K562 (cell line): ENCODE measurements at regions not wholly inside any gene's neighbourhood (a gene's known extent, or its start where the extent isn't known, plus 50 kb on each side); places are given as distances from the start of the nearest gene placed in this dataset.

ENCODE experiments used
- EZH2 ChIP-seq: IDR thresholded peaks from 2 replicates; pipeline ENCODE4 v1.6.1; 2012; ENCODE audit warnings: low read depth, mild to moderate bottlenecking, inconsistent platforms, low read length, borderline replicate concordance
- GABPA ChIP-seq: fragments of 200-800 bp; sonication (Bioruptor generic); conservative IDR thresholded peaks from 2 replicates; pipeline ENCODE4 v1.6.1; 2016; ENCODE audit warnings: low read depth, missing genetic modification characterization, missing compliant biosample characterization
- ILF3 ChIP-seq: fragments of 450-650 bp; IDR thresholded peaks from 2 replicates; pipeline ENCODE4 v1.6.1; 2018; ENCODE audit warnings: antibody characterized with exemption, mild to moderate bottlenecking, moderate library complexity, borderline replicate concordance
- MEF2A ChIP-seq: IDR thresholded peaks from 2 replicates; pipeline ENCODE4 v1.6.1; 2011; ENCODE audit warnings: low read depth, mild to moderate bottlenecking, low read length, moderate library complexity; ENCODE audit not compliant: control insufficient read depth
- RBM39 ChIP-seq: fragments of 200-400 bp; formaldehyde crosslinking; optimal IDR thresholded peaks from 2 replicates; pipeline ENCODE3; 2018; ENCODE audit warnings: low read depth, low read length
- SMAD4 ChIP-seq: fragments of 250-450 bp; sonication (Bioruptor Pico); conservative IDR thresholded peaks from 2 replicates; pipeline ENCODE4 v1.8.0; 2021; ENCODE audit warnings: inconsistent platforms, mild to moderate bottlenecking, moderate library complexity
- ZBTB7A ChIP-seq: IDR thresholded peaks from 2 replicates; pipeline ENCODE4 v1.6.1; 2011; ENCODE audit warnings: low read depth, mild to moderate bottlenecking, low read length, moderate library complexity, borderline replicate concordance; ENCODE audit not compliant: control insufficient read depth
- ZFP36 ChIP-seq: fragments of 150-350 bp; IDR thresholded peaks from 2 replicates; pipeline ENCODE4 v1.6.1; 2018; ENCODE audit warnings: low read length, low read depth; ENCODE audit not compliant: partially characterized antibody
- TF ChIP-seq, protein P1 (sequence below), 2 experiments: fragments of 200-800 bp in 1 of 2; sonication (Bioruptor generic) in 1 of 2; sonication (generic) in 1 of 2; formaldehyde crosslinking in 1 of 2; IDR thresholded peaks in 1 of 2; conservative IDR thresholded peaks in 1 of 2; 2 replicates each; pipeline versions ENCODE4 v1.5.0 to v1.6.1; 2016 to 2020; ENCODE audit warnings: missing compliant biosample characterization in 1 of 2, missing genetic modification characterization in 1 of 2, missing genetic modification reagents in 1 of 2
- TF ChIP-seq, protein P2 (sequence below): fragments of 200-400 bp; formaldehyde crosslinking; IDR thresholded peaks from 2 replicates; pipeline ENCODE4 v1.6.1; 2017; ENCODE audit warnings: mild to moderate bottlenecking, low read depth, low read length, moderate library complexity
- TF ChIP-seq, protein P3 (sequence below): IDR thresholded peaks from 2 replicates; pipeline ENCODE4 v1.6.1; 2016; ENCODE audit warnings: missing genetic modification characterization, missing compliant biosample characterization
- TF ChIP-seq, protein P4 (sequence below), 3 experiments: IDR thresholded peaks in 2 of 3; conservative IDR thresholded peaks in 1 of 3; 2 replicates each; pipeline ENCODE4 v1.5.1; 2011 to 2012; ENCODE audit warnings: low read length in 3 of 3, mild to moderate bottlenecking in 3 of 3, control low read depth in 2 of 3, improper control_type of control experiment in 1 of 3, inconsistent platforms in 1 of 3, low read depth in 1 of 3, mixed read lengths in 1 of 3, moderate library complexity in 1 of 3; ENCODE audit not compliant: insufficient read depth in 2 of 3

DNA sequence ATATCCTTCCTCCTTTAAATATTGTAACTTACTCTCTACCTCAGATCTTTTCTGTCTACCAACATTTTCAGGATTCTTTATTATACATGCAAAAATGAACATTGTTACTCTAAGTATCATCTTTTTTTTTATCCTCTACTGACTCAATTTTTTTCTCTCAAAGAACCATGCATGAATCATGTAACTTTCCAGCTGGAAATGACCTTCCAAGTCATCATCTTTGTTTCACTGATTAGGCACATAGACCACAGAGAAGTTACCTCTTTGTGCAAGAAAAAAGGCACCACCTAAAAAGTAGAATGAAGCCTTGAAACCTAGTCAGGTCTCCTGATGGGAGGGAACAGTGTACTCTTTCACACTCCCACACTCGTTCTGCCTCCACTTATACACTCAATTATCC is 234.9 kb downstream of the HGF start:
- no peak for TF ChIP-seq ZFP36
- TF ChIP-seq SMAD4 (CRISPR knock-in tag) = no peak
- TF ChIP-seq ILF3 = no peak
- no peak for TF ChIP-seq EZH2
- no peak for TF ChIP-seq MEF2A
- TF ChIP-seq, protein P1, sequence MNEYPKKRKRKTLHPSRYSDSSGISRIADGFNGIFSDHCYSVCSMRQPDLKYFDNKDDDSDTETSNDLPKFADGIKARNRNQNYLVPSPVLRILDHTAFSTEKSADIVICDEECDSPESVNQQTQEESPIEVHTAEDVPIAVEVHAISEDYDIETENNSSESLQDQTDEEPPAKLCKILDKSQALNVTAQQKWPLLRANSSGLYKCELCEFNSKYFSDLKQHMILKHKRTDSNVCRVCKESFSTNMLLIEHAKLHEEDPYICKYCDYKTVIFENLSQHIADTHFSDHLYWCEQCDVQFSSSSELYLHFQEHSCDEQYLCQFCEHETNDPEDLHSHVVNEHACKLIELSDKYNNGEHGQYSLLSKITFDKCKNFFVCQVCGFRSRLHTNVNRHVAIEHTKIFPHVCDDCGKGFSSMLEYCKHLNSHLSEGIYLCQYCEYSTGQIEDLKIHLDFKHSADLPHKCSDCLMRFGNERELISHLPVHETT (CRISPR knock-in tag; conservative IDR thresholded peaks at IDR 0.05 in 1 of 2, IDR thresholded peaks at IDR 0.05 in 1 of 2) = no peak
- TF ChIP-seq RBM39 = no peak
- TF ChIP-seq ZBTB7A = no peak
- TF ChIP-seq, protein P2, sequence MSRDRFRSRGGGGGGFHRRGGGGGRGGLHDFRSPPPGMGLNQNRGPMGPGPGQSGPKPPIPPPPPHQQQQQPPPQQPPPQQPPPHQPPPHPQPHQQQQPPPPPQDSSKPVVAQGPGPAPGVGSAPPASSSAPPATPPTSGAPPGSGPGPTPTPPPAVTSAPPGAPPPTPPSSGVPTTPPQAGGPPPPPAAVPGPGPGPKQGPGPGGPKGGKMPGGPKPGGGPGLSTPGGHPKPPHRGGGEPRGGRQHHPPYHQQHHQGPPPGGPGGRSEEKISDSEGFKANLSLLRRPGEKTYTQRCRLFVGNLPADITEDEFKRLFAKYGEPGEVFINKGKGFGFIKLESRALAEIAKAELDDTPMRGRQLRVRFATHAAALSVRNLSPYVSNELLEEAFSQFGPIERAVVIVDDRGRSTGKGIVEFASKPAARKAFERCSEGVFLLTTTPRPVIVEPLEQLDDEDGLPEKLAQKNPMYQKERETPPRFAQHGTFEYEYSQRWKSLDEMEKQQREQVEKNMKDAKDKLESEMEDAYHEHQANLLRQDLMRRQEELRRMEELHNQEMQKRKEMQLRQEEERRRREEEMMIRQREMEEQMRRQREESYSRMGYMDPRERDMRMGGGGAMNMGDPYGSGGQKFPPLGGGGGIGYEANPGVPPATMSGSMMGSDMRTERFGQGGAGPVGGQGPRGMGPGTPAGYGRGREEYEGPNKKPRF = no peak
- no peak for TF ChIP-seq GABPA (tag)
- TF ChIP-seq, protein P3, sequence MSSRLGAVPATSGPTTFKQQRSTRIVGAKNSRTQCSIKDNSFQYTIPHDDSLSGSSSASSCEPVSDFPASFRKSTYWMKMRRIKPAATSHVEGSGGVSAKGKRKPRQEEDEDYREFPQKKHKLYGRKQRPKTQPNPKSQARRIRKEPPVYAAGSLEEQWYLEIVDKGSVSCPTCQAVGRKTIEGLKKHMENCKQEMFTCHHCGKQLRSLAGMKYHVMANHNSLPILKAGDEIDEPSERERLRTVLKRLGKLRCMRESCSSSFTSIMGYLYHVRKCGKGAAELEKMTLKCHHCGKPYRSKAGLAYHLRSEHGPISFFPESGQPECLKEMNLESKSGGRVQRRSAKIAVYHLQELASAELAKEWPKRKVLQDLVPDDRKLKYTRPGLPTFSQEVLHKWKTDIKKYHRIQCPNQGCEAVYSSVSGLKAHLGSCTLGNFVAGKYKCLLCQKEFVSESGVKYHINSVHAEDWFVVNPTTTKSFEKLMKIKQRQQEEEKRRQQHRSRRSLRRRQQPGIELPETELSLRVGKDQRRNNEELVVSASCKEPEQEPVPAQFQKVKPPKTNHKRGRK = no peak
- TF ChIP-seq, protein P4, sequence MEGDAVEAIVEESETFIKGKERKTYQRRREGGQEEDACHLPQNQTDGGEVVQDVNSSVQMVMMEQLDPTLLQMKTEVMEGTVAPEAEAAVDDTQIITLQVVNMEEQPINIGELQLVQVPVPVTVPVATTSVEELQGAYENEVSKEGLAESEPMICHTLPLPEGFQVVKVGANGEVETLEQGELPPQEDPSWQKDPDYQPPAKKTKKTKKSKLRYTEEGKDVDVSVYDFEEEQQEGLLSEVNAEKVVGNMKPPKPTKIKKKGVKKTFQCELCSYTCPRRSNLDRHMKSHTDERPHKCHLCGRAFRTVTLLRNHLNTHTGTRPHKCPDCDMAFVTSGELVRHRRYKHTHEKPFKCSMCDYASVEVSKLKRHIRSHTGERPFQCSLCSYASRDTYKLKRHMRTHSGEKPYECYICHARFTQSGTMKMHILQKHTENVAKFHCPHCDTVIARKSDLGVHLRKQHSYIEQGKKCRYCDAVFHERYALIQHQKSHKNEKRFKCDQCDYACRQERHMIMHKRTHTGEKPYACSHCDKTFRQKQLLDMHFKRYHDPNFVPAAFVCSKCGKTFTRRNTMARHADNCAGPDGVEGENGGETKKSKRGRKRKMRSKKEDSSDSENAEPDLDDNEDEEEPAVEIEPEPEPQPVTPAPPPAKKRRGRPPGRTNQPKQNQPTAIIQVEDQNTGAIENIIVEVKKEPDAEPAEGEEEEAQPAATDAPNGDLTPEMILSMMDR (IDR thresholded peaks at IDR 0.05 in 2 of 3, conservative IDR thresholded peaks at IDR 0.05 in 1 of 3; ENCODE audit: insufficient read depth in 2 of 3, low read depth in 1 of 3, low read length in 3 of 3) = no peak
